Tibial nerve (tissue), 4 donors: ENCODE measurements at regions not wholly inside any gene's neighbourhood (a gene's known extent, or its start where the extent isn't known, plus 50 kb on each side); places are given as distances from the start of the nearest gene placed in this dataset.

Source experiments
- EP300 ChIP-seq, 2 donors: sonication (generic); formaldehyde crosslinking; IDR thresholded peaks; one replicate each; pipeline ENCODE4 v1.6.1; 2017; ENCODE audit warnings: antibody characterized with exemption in 2 of 2, mild to moderate bottlenecking in 1 of 2
- POLR2A ChIP-seq, 2 donors: fragments of 450-650 bp; IDR thresholded peaks; one replicate each; pipeline ENCODE4 v1.6.1; 2017; ENCODE audit warnings: antibody characterized with exemption in 2 of 2, mild to moderate bottlenecking in 2 of 2, moderate library complexity in 2 of 2
- TF ChIP-seq, protein P1 (sequence below), 5 experiments: fragments of 200-600 bp in 3 of 5; fragments of 450-650 bp in 2 of 5; sonication (generic) in 3 of 5; IDR thresholded peaks; one replicate each; pipeline ENCODE4 v1.5.1; 2016 to 2019; ENCODE audit warnings: antibody characterized with exemption in 5 of 5, mild to moderate bottlenecking in 3 of 5, moderate library complexity in 2 of 5

DNA sequence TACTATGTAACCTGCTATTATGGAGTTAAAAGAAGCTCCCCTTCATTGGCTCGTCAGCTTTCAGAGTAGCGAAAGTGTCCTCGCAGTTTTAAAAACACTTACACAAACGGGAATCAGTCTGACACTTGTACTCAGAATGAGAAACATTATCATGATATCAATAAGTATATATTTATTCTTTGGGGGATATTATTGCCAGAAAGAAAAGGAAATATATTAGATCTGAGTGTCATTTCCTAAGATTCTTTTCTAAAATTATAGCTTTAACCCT, 584.5 kb downstream of the ZEB2 start:
- TF ChIP-seq, protein P1, sequence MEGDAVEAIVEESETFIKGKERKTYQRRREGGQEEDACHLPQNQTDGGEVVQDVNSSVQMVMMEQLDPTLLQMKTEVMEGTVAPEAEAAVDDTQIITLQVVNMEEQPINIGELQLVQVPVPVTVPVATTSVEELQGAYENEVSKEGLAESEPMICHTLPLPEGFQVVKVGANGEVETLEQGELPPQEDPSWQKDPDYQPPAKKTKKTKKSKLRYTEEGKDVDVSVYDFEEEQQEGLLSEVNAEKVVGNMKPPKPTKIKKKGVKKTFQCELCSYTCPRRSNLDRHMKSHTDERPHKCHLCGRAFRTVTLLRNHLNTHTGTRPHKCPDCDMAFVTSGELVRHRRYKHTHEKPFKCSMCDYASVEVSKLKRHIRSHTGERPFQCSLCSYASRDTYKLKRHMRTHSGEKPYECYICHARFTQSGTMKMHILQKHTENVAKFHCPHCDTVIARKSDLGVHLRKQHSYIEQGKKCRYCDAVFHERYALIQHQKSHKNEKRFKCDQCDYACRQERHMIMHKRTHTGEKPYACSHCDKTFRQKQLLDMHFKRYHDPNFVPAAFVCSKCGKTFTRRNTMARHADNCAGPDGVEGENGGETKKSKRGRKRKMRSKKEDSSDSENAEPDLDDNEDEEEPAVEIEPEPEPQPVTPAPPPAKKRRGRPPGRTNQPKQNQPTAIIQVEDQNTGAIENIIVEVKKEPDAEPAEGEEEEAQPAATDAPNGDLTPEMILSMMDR (IDR thresholded peaks at IDR 0.05): no peak
- TF ChIP-seq POLR2A (IDR thresholded peaks at IDR 0.05): no peak
- no peak for TF ChIP-seq EP300 (IDR thresholded peaks at IDR 0.05)
